ENCODE measurements at regions not wholly inside any gene's neighbourhood (a gene's known extent, or its start where the extent isn't known, plus 50 kb on each side); places are given as distances from the start of the nearest gene placed in this dataset.

DNA sequence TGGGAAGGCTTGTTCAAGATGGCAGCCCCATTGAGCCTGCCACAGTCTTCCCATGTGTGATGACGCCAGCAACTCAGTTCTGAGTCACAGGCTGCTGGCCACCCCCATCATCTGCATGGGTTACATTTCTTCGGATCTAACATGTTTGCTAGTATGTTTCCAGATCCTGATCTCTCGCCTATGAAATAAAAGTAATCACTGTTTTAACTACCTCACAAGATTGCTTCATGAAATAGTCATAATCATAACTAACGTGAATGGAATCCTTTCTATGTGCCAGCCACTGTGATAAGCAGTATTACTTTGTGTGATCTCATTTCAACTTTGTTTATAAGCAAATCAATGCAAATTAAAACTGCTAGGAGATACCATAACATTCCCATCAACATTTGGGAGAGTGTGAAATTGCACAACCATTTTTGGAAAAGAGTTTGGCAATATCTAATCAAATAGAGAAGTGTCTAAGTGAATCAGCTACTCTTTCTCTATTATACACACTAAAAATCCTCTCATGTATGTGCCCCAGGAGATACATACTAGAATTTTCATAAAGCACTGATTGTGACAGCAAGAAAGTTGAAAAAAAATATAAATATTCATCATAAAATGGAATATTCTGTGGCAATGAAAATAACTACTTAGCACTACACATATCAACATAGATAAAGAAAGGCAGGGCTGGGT is 300.2 kb upstream of the IRX5 start:
- DNase-seq (ENCODE audit: low read depth, low spot score), result no peak

DNA sequence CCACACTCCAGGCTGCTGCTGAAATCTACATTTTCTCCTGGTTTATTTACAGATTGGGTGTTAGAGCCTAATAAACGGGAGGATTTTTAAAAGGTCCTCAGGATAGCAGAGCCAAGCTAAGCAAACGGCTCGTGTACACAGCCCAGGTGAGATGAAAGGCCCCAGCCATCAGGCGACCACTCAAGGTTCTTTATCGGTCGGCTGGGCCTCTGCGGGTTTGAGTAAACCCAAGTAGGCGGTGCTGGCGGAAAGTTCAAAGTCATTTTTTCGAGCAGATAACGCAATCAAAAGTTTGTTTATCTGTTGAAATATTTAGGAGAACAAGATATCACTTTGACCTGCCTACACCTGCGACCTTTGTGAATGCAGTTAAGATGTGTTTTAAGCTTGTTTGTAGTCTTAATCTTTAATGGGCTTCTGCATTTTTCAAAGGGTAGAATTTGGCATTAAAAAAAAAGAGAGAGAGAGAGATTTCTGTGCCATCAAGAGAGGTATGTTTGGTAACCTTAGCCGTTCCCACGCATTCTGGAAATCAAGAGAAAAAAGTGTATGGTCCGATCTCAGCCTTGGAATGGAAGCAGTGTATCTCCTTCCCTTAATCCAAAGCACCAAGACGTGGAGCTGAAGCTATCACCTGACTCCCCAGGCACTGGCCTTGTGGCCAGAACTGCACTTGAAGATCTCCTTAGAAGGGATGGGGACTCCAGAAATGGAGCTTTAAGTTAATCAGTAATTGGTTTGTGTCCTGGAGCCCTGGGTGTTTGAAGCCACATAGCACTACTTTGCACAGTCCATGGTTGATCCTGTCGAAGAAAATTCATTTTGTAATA is 301.7 kb upstream of the IRX5 start:
- no peak for DNase-seq (ENCODE audit: low read depth, low spot score)

DNA sequence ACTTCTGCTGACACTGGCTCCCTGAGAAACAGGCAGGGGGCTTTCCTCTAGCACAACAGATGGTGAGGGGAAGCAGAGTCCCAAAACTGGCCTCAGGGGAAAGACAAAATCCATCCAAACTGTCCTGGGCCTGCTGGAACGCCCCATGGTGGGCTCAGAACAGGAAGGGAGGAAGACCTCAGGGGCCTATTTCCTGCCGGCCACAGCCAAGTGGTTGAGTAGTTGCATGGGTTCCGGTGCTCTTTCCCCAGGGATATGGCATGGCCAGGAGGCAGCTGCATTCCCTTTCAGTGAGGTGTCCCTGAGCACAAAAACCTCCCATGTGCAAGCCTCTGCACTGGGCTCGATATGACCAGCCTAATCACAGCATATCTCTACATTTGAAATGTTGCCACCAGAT is 303.0 kb upstream of the IRX5 start:
- DNase-seq (ENCODE audit: low read depth, low spot score), result no peak

DNA sequence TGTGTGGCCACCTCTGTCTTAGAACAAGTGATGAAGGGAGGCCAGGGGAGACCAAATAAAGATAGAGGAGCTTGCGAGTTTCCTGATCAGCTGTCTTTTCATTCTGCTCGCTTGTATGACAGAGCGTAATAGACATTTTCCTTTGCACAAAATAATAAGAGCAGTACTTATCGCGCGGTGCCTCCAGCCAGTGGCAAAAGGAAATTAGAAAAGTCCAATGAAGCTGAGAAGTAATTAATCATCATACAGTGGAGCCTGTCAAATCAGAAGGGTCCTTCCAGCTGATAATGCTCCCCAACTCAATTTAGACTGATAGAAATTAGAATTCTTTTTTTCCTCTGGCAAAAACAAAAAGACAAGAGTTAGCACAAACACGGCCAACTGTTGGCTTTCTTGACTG is 307.0 kb upstream of the IRX5 start:
- DNase-seq (ENCODE audit: low read depth, low spot score), result no peak

DNA sequence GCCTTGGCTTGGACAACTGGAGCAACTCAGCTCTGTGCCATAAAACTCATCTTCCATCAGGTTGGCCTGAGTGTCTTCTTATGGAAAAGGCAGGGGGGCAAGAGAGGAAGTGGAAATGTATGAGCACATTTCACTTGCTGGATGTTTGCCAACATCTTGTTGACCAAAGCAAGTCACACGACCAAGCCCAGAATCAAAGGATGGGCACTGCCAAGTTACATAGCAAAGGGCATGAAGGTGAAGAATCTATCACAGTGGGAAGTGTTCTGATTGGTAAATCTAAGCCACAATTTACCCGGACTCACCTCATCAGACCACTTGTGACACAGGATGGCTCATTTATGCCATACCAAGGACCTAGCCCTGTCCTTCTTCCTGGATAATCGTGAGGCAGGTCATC is 310.5 kb upstream of the IRX5 start:
- no peak for DNase-seq (ENCODE audit: low read depth, low spot score)

DNA sequence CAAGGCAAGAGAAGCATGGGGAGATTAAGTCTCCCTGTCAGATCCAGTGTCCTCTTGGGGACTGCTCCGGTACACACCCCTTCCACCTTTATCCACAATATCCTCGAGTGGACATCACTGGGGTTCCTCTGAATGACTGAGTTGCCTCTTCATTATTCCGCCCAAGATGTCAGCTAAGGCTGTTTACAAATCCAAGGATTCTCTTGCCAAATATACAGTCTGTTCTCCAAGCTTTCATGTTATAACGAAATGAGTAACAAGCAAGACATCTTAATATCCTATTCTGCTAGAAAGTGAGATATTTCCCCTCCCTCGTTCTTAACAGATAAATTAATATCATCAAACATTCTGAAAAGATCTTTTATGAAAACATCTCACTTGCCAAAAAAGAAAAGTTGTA is 314.1 kb upstream of the IRX5 start:
- no peak for DNase-seq (ENCODE audit: low read depth, low spot score)

DNA sequence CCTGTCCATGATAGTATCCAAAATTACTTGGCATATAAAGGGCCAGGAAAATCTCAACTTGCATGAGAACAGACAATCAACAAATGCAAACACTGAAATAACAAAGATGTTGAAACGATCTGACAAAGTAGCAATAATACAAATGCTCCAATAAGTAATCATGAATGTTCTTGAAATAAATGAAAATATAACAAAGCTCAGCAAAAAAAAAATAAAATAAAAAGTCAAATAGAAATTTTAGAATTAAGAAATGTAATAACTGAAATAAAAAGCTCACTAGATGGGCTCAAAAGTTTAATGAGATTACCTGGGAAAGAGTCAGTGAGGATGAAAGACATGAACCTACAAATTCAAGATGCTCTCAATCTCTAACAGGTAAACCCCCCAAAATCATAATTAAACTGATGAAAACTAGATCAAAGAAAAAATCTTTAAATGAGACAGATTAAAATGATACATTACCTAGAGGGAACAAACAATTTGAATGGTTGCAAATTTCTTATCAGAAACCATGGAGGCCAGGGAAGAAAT is 319.0 kb upstream of the IRX3 start:
- DNase-seq (ENCODE audit: low read depth, low spot score), result no peak

DNA sequence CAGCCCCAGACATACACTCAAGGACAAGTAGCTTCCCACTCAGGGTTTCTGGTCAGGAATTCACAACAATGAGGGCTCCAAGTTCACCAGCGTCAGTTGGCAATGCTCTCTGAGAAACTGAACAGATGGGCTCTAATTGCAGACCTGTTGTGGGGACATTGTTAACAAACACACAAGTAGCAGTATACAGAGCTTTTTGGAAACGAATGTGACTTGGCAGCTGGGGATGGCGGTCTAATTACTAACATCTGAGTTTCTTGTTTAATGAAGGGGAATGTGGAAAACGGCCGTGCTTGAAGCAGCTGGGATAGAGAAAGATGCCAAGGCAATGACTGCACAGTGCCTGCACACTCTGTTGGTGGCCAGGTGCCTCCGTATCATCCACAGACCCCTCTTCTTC is 316.1 kb upstream of the IRX3 start:
- no peak for DNase-seq (ENCODE audit: low read depth, low spot score)

DNA sequence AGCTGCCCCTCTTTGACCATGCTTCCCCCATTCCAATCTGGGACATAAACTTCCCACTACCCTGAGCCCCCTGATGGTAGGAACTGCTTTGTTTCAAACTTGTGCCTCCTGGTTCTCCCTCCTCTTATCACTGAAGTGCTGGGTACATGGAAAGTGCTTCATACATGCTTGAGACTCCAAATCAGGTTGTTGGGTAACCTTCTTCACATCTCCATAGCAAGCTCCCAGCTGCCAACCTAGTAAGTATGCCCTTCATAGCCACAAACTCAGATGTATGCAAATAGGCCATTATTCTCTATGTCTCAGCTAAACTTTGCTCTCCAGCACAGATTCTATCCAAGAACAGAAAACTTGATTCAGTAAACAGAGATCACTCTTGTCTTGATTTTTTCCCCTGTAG is 310.6 kb upstream of the IRX3 start:
- no peak for DNase-seq (ENCODE audit: low read depth, low spot score)

DNA sequence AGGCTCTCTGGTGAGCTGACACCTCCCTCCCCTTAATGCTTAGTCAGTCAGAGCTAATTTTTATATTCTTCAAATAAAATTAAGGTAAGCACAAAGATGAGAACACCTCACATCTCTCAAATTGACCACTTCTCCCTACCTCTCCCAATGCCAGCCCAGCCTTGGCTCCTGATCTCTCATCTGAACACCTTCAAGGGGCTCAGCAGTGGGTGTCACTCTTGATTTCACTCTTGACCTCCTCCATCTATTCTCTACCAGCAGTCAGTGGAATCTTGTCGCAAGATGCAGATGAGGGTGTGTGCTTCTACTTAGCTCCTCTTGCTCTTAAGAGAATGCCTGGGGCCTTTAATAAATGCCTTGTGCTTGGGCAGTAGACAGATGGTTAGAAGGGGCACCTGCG is 309.0 kb upstream of the IRX3 start:
- no peak for DNase-seq (ENCODE audit: low read depth, low spot score)

DNA sequence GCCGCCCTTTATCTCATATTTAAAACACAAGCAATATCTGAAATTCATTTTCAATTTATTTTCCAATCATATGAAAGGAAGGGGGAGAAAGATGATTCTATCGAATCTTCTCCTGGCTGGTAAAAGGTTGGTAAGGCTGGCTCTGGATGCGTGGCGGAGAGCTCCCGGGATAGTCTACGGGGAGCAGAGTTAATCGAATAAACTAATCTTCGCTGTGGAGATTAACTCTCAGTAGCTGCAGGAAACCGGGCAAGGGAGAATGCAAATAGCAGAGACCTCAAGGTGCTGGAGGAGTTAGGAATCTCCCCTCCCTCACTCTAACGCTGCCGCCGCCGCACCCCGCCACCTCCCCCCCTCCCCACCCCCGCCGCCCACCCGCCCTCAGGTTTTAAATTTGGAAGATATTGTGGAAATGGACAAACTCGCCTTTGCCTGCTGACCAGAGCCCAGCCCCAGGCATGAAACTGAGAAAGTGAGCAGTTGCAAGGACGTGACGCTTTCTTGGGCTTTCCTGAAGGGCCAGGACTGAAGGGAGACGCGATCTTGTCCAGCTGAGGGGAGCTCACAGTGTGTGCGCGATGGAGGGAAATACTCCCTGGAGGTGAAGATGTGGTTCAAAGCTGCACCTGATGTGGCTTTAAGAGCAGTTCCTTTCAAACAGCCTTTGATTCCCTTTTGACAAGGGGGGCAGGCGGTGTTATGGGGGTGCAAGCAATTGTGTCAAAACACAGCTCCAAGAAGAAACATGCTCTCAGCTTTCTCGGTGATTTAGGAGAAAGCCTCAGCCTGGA is 308.2 kb upstream of the IRX3 start:
- no peak for DNase-seq (ENCODE audit: low read depth, low spot score)

DNA sequence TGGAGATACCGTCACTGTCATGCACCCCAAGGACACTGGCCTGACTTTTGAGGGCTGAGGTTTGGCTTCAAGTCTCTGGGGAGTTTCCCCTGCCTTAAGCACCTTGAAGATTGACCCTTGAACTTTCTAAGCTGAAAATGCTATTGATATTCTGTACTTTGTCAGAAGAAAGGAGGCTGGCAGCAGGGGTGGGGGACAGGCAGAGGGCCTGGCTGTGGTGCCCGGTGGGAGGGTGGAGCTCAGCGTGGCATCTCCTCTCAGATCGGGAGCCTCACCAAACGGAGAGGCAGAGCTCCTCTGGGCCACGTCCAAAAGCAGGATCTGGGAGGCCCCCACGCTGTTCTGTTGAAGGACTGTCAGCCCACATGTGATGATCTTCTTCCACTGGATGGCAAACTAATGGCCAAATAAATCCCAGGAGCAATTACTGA is 305.2 kb upstream of the IRX3 start:
- DNase-seq (ENCODE audit: low read depth, low spot score), result no peak

DNA sequence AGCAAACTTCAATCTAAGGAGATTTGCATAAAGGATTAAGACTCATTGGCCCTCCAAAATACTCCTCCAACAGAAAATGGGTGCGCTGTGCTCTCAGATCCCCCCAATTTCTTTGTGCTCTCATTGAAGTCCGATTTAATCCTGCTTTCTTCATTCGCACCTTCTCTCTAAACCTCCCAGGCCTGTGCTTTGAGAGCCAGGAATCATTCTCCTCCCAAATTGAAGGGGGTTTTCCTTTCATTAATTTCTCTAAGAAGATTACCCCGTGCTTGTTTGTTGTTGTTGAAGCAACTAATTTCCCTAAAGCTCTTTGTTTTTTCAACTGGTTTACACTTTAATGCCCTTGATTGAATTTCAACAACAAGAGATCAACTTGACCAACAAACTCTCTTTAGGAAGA is 304.2 kb upstream of the IRX3 start:
- no peak for DNase-seq (ENCODE audit: low read depth, low spot score)

DNA sequence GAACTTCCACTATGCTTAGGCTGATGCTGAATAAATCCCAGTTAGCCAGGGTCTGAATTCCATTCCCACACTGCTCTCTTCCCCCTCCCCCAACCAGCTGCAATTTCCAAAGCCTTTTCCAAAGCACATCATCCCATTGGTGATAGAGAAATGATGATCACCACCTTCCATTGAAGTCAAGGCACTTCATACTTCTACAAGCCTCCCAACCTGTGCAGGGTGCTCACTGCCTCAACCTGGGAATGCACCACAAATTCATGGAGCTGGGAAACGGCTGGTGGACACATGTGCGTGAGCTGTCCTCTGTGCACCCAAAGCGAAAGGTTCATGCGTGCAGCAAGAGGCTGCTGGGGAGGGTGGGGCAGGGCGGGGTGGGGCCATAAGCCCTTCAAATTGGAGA is 302.7 kb upstream of the IRX3 start:
- no peak for DNase-seq (ENCODE audit: low read depth, low spot score)

DNA sequence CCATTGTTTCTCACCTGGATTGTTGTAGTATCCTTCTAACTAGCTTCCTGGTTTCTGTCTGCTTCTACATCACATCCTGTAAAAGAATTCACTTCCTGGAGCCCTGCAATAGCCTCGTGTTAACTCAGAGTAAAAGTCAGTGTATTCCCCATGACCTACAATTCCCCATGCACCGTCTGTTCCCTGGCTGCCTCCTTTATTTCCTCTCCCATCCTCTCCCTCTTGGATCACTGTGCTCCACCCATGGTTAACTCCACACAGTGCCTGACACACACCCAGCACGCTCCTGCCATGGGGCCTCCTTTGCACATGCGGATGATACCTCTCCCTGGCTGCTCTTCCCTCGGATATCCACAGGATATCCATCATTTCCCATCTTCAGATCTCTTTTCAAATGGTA is 301.4 kb upstream of the IRX3 start:
- no peak for DNase-seq (ENCODE audit: low read depth, low spot score)

DNA sequence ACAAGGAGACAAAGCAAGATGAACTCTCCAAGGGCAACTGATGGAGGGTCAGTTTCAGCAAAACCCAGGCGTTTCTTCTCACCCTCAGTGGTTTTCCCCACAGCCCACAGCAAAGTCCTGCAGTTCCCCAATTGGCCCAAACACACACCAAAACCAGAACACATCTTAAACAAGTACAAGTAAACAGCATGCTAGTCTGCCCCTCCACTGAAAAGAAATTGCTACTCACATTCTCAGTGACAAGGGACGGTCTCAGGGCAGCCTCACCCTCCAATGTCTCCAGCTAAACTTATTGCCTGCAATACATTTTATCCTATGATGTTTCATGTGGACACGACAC is 300.6 kb upstream of the IRX3 start:
- no peak for DNase-seq (ENCODE audit: low read depth, low spot score)

DNA sequence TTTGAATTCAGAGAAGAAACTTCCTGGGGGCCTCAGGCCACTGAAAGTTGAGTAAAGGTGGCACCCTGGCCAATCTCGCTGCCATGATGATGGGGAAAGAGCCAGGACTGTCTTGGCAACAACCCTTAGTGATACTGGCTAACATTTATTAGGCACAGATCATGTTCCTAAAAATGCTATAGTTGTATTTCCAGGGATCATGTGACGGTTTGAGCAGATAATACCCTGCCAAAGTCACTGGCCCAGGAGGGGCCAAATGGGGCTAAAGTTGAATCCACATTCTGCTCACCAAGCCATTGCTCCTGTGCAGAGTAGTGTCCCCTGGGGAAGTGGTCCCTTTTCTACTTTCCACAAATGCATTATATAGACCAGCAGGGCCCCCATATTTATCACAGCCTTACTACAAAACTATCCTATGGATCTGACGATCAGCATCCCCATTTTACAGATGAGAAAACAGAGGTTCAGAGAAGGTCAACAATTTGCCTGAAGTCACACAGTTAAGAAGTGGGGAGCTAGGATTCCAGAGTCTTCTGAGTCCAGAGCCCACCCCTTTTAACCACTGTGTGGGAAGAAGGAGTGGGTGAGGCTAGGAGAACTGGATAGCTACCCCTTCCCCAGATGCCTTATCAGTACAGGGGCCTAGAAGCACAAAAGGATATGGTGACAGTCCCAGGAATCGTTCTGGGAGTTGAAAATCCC is 300.0 kb upstream of the IRX3 start:
- no peak for DNase-seq (ENCODE audit: low read depth, low spot score)

DNA sequence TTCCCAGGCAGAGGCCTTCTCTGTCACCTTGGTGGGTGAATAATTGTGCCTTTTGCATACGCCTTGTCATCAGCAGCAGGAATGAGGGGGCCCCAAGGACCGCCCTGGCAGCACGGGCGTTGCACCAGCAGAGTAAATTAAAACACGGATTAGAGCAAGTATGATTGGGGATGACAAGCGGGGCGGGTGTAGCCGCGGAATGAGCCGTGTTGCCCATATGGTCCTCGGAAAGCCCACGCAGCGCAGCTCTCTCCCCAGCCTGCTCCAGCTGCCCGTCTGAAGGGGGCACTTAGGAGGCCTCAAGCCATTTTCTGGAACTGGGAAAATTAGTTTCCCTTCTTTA is 299.4 kb upstream of the IRX3 start:
- DNase-seq (ENCODE audit: low read depth, low spot score), result no peak

DNA sequence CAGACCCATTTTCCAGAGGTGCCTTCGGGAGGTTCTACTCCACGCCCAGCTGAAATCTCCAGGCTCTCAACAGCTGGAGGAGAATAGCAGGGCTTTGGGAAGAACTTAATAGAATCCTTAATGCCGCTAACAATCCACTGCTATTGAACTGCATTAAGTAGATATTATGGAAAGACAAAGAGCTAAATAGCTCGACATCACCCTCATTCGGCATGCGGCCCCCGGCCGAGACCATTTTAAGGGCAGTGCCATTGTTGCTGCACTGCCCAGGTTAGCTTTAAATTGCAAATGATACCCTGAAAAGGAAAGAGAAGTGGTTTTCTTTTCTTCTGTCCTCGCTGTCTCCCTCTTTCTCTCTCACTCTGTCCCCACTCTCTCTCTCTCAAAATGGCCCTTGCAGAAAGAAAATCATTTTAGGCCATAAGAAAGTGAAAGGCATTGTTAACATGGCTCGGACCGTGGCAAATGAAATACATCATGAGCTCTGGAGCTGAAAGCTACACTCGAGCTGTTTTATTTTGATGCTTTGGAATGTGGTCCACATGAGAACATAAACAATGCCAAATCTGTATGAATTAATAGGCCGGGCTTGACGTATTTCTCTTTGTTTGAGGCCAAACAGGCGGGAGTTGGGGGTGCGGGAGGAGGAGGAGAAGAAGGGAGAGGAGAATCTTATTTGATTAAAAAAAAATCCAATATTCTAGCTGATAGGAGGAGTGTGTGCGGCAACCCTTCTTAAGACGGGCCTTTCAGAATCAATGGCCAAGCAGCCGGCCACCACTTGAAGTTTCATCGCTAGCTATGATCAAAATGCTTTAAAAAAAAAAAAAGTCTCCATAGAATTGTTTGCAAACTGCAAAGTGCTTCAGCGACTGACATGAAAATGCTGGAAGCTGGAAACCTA is 298.8 kb upstream of the IRX3 start:
- no peak for DNase-seq (ENCODE audit: low read depth, low spot score)

DNA sequence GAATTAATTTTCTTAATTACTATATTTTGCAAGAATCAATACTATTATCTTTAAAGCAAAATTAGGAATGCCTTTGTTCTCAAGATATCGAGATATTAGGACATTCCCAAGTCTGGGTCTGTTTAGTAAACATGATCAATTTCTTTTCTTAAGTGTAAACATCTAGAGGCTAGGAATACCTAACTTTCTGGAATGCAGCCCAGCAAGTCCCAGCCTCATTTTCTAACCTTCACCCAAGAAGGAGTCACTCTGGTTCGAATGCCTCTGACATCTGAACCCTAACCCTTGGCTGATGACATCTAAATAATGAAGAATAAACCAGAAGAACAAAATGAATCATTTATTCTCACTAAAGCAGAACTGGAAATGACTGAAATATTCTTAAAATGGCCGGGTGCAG is 297.5 kb upstream of the IRX3 start:
- peak; percentile 67 for DNase-seq (ENCODE audit: low read depth, low spot score)

Data from ELF-1 (cell line).